AG09309 (cell line): ENCODE measurements at regions not wholly inside any gene's neighbourhood (a gene's known extent, or its start where the extent isn't known, plus 50 kb on each side); places are given as distances from the start of the nearest gene placed in this dataset.

ENCODE experiments used
- DNase-seq: peaks from one replicate; pipeline ENCODE4 v3.0.0-alpha.2; 2010; ENCODE audit warnings: low read depth
- H3K4me3 ChIP-seq: 2 replicates; pipeline ENCODE4 v1.5.1; 2011; ENCODE audit warnings: mild to moderate bottlenecking, low read depth, low read length, moderate library complexity; ENCODE audit not compliant: control insufficient read depth
- TF ChIP-seq, protein P1 (sequence below): IDR thresholded peaks from 2 replicates; pipeline ENCODE4 v1.5.1; 2011; ENCODE audit warnings: mild to moderate bottlenecking, low read depth, low read length, inconsistent platforms; ENCODE audit not compliant: insufficient read depth, control insufficient read depth; ENCODE audit errors: missing control alignments

DNA sequence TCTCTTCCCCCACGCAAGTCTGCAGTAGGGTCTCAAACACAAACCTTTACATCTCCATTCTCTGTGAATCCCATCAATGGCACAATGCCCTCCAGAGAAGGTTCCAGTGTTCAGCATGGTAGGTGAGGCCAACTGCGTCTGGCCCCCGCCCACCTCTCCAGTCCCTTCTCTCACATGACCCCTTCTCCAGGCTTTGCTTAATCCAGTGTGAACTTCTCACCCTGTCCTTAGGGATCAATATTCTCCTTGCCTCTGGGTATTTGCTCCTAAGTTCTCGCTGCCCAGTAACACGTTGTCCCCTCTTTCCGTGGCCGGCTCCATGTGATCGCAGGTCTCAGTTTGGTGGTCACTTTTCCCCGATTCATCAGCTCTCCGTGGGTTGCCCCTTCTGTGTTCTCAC is 225.1 kb upstream of the PMEPA1 start:
- TF ChIP-seq, protein P1, sequence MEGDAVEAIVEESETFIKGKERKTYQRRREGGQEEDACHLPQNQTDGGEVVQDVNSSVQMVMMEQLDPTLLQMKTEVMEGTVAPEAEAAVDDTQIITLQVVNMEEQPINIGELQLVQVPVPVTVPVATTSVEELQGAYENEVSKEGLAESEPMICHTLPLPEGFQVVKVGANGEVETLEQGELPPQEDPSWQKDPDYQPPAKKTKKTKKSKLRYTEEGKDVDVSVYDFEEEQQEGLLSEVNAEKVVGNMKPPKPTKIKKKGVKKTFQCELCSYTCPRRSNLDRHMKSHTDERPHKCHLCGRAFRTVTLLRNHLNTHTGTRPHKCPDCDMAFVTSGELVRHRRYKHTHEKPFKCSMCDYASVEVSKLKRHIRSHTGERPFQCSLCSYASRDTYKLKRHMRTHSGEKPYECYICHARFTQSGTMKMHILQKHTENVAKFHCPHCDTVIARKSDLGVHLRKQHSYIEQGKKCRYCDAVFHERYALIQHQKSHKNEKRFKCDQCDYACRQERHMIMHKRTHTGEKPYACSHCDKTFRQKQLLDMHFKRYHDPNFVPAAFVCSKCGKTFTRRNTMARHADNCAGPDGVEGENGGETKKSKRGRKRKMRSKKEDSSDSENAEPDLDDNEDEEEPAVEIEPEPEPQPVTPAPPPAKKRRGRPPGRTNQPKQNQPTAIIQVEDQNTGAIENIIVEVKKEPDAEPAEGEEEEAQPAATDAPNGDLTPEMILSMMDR: no peak
- DNase-seq: no peak
- H3K4me3 ChIP-seq: no peak overlapping the region

DNA sequence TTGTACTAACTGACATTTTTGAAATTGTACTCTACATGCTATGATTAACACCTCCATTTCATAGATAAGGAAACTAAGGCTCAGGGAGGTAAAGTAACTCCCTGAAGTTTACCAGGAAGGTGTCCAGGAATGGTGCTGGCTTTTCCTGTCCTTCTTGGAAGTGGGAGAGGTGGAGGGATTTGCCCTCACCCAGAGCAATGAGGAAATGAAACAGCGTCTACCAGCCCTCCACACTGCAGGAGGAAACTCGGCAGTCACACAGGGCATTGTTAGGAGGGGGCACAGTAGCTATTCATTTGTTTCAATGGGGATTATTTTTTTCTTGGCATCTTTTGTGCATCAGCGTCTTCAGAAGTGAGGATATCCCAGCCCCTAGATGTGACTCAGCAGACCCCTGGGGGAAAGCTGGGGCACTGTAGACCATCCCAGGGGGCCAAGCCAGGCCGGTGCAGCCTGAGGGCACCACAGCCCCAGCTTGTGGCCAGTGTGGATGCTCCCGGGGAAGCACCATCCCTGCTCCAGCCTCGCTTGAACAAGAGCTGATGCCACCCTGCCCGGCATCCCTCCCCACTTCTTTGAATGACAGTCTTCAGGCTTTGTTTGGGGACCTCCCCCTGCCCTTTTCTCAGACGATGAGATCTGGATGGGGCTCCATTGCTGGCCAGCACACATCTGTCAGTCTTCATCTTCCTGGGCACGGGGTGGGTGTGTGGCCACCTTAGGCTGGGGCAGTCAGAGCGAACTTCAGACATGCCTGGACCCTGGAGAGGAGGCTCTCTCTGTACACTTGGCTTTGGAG is 224.4 kb upstream of the PMEPA1 start:
- no peak overlapping the region for H3K4me3 ChIP-seq
- TF ChIP-seq, protein P1: no peak
- DNase-seq: no peak

DNA sequence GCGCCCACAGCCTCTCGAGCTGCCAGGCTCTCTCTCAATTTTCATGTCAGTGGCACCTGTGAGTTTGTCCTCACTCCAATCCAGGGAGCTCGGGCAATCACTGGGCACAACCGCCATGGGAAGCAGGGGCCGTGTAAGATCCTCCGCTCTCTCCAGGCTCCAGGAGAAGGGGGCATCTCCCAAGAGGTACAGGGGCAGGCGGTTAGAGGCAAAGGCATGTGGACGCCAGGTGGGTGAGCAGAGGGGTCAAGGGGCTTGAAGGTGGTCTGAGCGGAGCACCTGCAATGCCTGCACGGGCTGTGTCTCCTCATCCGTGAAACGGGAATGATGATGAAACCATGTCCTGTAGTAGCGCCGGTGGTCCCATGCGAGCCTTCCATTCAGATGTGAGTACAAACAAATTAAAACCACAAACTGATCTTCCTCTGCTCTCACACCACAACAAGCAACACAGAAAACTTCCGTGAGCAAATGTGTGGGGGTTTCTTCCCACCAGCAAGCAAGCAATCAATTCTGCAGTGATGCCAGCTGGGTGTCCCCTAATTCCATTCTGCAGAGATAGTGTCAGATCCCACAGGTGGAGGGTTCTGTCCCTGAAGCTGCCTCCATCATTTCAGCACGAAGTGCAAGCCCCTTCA is 222.5 kb upstream of the PMEPA1 start:
- no peak overlapping the region for H3K4me3 ChIP-seq
- TF ChIP-seq, protein P1: no peak
- DNase-seq: no peak

DNA sequence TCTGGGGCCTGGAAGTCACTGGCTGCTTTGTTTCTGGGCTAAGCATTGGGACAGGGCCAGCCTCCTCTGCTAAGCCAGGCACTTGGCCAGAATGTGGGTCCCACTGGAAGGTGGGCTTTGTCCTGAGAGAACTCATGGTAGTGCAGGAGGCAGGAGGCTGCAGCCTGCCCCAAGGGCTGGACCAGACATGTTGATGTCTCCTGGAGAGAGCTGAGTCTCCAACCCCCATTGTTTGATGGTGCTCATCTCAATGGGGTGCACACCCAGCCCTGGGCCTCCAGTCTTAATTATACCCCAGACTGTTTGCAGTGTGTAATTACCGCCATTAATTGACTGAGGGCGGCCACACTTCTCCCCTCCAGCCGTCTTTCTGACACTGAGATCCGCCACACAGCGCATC is 220.5 kb upstream of the PMEPA1 start:
- no peak overlapping the region for H3K4me3 ChIP-seq
- TF ChIP-seq, protein P1: no peak
- no peak for DNase-seq

DNA sequence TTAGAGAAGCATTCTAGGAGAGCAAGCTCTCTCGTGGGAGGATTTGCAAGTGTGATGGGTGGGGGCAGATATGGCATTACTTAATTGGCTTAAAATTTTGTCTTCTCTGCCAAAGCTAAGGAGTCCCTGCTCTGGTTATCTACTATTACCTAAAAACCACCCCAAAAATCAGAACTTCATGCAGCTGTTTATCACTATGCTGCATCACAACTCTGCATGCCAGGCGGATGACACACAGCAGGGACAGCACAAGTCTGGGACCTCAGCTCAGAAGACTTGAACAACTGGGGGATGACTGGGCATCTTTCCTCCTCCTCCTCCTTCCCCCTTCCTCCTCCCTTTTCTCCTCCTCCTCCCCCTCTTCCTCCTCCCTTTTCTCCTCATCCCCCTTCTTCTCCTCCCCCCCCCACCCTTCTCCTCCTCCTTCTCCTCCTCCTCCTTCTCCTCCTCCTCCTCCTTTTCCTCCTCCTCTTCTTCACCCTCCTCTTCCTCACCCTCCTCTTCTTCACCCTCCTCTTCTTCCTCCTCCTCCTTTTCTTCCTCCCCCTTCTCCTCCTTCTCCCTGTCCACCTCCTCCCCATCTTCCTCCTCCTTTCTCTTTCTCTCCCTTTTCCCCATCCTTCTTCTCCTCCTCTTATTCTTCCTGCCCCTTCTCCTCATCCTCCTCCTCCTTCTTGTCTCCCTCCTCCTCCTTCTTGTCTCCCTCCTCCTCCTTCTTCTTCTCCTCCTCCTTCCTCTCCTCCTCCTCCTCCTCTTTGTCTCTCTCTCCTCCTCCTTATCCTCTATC is 218.6 kb upstream of the PMEPA1 start:
- TF ChIP-seq, protein P1: no peak
- no peak overlapping the region for H3K4me3 ChIP-seq
- peak; percentile 41 for DNase-seq

DNA sequence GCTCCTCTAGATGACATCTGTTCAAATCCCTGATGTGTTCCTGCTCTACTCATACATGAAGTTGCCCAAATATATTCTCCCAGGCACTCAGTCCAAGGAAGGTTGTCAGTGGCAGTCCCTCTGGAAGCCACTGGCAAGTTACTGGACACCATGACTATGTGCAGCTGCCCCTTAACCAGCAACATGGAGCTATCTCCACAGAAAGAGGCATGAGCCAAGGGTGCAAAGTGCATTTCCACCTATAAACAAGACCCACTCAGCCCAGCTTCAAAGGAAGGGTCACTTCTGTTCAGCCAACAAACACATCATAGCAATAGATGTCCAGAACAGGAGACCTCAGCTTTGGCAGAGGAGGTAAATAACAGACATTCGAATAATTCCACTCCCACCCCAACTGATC is 217.6 kb upstream of the PMEPA1 start:
- no peak for DNase-seq
- TF ChIP-seq, protein P1: no peak
- no peak overlapping the region for H3K4me3 ChIP-seq
